ENCODE measurements at regions not wholly inside any gene's neighbourhood (a gene's known extent, or its start where the extent isn't known, plus 50 kb on each side); places are given as distances from the start of the nearest gene placed in this dataset.

DNA sequence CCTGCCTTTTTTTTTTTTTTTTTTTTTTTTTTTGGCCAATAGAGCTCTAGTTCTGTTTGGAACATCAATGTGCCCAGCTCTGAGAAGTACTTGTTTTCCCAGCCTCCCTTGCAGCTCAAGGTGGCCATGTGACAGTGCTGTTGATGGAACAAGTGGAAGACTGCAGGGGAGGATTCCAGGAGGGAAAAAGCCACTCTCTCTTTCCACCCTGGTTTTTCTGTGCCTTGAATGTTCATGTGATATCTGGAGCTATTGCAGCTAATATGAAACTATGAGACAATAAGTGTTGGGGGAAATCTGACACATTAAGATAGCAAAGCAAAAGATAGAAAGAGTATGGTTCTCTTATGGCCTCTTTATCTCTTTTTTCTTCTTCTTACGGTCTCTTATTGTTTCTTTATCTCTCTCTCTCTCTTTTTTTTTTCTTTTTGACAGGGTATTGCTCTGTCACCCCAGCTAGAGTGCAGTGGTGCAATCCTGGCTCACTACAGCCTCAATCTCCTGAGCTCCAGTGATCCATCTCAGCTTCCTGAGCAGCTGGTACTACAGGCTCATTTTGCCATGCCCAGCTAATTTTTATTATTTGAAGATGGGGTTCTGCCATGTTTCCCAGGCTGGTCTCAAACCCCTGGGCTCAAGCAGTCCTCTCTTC lies 192.0 kb upstream of the LNX1 start (continued):
- TF ChIP-seq, protein P1, sequence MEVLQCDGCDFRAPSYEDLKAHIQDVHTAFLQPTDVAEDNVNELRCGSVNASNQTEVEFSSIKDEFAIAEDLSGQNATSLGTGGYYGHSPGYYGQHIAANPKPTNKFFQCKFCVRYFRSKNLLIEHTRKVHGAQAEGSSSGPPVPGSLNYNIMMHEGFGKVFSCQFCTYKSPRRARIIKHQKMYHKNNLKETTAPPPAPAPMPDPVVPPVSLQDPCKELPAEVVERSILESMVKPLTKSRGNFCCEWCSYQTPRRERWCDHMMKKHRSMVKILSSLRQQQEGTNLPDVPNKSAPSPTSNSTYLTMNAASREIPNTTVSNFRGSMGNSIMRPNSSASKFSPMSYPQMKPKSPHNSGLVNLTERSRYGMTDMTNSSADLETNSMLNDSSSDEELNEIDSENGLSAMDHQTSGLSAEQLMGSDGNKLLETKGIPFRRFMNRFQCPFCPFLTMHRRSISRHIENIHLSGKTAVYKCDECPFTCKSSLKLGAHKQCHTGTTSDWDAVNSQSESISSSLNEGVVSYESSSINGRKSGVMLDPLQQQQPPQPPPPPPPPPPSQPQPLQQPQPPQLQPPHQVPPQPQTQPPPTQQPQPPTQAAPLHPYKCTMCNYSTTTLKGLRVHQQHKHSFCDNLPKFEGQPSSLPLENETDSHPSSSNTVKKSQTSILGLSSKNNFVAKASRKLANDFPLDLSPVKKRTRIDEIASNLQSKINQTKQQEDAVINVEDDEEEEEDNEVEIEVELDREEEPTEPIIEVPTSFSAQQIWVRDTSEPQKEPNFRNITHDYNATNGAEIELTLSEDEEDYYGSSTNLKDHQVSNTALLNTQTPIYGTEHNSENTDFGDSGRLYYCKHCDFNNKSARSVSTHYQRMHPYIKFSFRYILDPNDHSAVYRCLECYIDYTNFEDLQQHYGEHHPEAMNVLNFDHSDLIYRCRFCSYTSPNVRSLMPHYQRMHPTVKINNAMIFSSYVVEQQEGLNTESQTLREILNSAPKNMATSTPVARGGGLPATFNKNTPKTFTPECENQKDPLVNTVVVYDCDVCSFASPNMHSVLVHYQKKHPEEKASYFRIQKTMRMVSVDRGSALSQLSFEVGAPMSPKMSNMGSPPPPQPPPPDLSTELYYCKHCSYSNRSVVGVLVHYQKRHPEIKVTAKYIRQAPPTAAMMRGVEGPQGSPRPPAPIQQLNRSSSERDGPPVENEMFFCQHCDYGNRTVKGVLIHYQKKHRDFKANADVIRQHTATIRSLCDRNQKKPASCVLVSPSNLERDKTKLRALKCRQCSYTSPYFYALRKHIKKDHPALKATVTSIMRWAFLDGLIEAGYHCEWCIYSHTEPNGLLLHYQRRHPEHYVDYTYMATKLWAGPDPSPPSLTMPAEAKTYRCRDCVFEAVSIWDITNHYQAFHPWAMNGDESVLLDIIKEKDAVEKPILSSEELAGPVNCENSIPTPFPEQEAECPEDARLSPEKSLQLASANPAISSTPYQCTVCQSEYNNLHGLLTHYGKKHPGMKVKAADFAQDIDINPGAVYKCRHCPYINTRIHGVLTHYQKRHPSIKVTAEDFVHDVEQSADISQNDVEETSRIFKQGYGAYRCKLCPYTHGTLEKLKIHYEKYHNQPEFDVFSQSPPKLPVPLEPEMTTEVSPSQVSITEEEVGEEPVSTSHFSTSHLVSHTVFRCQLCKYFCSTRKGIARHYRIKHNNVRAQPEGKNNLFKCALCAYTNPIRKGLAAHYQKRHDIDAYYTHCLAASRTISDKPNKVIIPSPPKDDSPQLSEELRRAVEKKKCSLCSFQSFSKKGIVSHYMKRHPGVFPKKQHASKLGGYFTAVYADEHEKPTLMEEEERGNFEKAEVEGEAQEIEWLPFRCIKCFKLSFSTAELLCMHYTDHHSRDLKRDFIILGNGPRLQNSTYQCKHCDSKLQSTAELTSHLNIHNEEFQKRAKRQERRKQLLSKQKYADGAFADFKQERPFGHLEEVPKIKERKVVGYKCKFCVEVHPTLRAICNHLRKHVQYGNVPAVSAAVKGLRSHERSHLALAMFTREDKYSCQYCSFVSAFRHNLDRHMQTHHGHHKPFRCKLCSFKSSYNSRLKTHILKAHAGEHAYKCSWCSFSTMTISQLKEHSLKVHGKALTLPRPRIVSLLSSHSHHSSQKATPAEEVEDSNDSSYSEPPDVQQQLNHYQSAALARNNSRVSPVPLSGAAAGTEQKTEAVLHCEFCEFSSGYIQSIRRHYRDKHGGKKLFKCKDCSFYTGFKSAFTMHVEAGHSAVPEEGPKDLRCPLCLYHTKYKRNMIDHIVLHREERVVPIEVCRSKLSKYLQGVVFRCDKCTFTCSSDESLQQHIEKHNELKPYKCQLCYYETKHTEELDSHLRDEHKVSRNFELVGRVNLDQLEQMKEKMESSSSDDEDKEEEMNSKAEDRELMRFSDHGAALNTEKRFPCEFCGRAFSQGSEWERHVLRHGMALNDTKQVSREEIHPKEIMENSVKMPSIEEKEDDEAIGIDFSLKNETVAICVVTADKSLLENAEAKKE (CRISPR knock-in tag; IDR thresholded peaks at IDR 0.05) = no peak
- TF ChIP-seq CTCF (conservative IDR thresholded peaks at IDR 0.05; ENCODE audit: low read depth in 2 of 2) = no peak
- no peak for TF ChIP-seq STAT1 (IDR thresholded peaks at IDR 0.05; ENCODE audit: unreplicated experiment)
- no peak for TF ChIP-seq NANOG (IDR thresholded peaks at IDR 0.05; ENCODE audit: borderline replicate concordance)
- TF ChIP-seq ETS1 (IDR thresholded peaks at IDR 0.05) = no peak
- TF ChIP-seq EZH2phosphoT487 (IDR thresholded peaks at IDR 0.05; ENCODE audit: unreplicated experiment) = no peak
- TF ChIP-seq POLR2AphosphoS5 (IDR thresholded peaks at IDR 0.05; ENCODE audit: low read depth) = no peak

All from GM23338 (cell line).